Activated CD8-positive, alpha-beta memory T cell treated with anti-CD3 and anti-CD28 coated beads, Interleukin-2, amount 50 U/mL, for 4 hours (primary cell): ENCODE measurements at regions not wholly inside any gene's neighbourhood (a gene's known extent, or its start where the extent isn't known, plus 50 kb on each side); places are given as distances from the start of the nearest gene placed in this dataset.

ENCODE experiments used
- DNase-seq: peaks from one replicate; pipeline ENCODE4 v3.0.0-alpha.2; 2020

DNA sequence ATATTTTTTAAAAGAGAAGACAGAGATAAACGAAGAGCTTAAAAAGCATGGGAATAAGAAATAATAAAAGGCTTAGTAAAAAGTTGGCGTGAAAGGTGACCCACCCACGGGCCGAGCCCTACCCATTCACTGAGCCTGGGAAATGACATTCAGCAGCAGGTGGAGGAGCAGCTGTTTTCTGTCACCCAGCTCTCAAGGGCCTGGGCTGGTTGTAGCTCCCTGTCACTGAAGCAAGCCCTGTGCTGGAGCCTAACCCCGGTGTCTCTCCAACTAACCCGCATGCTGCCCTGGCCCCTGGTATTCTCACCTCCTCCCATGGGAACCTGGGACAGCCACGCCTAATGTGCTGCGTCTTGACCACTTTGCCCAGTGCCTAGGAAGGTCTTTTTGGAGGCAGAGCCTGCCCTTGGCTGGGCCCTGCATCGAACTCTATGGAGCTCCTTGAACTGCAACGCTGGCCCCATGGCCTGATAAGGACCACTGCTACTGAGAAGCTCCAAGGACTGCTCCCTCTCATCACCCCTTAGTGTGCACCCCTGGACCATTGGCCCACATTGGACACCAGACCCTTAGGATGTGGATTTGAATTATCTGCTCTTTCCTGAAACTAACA is 68.8 kb upstream of the IYD start:
- no peak for DNase-seq

DNA sequence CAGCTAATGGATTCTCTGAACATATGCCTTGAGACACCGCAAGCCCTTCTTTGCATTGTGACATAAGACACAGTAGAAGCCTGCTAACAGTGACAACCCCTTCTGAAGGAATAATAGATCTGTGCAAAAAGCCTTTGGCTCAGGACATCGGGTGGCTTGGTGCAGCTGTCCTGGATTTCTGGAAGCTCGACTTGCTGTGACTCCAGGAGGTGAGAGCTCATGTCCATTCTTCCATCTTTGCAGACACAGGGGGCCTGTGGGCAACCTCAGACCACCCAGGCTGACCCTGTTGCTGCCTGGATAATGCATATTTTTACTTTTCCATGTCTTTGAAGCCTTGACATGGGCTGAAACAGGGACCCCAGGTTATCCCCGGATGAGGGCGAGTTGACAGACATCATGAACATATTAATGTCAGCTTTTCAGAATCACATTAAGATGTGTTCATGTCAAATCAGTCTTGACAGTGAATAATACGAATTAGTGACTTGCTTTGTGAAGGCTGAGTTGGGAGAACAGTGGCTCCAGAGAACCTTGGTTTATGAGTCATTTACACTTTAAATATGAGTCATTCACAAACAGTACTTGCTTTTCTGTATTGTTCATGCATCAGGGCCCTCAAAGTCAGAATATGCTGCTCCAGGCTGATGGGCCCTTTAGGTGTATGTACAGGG is 66.8 kb upstream of the IYD start:
- no peak for DNase-seq

DNA sequence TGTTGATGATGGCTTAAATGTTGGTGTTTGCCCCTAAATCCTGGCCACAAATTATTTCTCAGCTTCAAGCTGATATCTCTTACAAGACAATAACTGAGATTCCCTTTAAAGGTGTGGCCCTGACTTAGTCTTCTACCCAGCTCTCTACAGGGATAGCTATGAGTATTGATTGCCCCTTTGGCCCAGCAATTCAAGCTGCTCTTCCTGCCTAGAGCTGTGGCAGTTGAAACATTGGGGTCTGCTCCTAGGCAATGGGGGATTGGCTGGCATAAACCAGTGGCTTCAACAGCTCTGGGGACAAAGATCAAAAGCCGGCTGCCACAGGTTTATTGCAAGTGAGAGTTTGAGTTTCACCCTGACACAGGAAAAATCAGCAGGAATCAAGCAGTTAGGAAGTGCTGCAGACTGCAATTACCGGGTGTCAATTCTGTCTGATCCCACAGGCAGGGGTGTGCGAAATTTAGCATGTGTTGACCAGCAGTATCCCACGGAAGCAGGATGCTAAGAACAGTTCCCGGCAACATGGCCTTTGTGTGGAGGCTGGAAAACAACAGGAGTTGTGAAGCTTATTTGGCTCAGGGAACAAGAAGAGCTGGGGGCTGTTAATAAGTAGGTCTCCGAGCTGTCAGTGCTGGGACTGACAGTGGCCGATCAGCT is 66.2 kb upstream of the IYD start:
- DNase-seq, result no peak

DNA sequence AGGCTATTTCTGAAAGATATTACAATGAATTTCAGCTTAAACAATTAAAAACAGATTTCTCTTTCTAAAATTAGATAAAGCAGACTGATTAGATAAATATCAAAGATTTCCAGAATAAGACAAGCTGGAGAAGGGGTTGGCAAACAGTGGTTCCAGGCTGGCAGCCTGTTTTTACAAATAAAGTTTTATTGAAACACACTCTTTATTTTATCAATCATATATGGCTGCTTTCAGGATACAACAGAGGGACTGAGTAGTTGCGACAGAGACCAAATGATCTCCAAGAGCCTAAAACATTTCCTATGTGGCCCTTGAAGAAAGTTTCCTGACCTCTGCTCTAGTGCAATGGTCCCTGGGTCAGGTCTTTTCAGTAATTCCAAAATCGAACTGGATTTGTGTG is 65.6 kb upstream of the IYD start:
- DNase-seq, result no peak

DNA sequence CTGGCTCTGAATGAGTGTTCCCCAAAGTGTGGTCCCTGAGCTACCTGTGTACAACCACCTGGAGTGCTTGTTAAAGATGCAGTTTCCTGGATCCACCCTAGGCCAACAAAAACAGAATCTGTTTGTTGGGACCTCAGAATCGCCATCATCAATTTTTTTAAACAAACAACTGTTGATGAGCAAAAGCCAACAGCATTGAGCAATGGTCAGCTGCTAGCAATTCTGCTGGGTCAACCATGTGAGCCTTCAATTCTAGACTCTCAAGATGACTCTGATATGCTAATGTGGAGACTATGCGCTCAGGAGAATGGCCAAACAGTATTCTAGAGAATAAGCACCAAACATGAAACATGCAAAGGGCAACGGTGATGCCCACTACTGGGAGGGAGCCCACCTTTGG is 64.4 kb upstream of the IYD start:
- no peak for DNase-seq

DNA sequence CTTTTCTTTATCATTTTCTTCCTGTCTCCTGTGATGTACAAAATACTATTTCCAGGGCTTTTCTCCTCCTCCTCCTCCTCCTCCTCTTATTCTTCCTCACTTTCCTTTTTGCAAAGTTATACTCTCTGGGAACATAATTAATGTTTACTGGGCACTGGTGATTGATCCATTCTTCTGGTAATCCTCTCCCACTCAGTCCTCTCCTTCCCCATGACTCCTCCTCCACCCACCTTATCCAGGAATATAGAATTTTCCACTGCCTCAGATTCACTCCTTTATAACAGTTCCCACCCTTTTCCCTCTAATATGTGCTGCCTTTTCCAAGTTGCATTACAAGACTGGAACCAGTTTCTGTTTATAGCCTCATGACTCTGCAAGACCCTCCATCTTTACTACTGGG is 62.5 kb upstream of the IYD start:
- no peak for DNase-seq

DNA sequence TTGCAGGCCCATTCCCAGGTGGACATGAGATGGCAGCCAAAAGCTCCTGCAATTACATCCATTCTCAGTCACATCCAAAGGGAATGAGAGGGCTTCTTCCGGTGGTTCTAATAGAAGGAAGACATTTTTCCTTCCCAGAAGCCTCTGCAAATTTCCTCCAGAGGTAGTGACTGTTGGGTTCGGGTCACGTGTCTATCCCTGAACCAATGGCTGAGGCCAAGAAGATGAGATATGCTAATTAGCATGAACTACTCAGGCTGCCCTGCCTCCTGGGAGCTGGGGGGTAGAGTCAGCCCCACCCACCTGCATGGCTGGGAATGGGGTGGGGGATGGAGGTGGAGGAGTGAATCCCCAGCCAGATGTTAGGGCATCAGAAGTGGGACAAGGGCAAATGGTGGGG is 61.3 kb upstream of the IYD start:
- DNase-seq, result no peak

DNA sequence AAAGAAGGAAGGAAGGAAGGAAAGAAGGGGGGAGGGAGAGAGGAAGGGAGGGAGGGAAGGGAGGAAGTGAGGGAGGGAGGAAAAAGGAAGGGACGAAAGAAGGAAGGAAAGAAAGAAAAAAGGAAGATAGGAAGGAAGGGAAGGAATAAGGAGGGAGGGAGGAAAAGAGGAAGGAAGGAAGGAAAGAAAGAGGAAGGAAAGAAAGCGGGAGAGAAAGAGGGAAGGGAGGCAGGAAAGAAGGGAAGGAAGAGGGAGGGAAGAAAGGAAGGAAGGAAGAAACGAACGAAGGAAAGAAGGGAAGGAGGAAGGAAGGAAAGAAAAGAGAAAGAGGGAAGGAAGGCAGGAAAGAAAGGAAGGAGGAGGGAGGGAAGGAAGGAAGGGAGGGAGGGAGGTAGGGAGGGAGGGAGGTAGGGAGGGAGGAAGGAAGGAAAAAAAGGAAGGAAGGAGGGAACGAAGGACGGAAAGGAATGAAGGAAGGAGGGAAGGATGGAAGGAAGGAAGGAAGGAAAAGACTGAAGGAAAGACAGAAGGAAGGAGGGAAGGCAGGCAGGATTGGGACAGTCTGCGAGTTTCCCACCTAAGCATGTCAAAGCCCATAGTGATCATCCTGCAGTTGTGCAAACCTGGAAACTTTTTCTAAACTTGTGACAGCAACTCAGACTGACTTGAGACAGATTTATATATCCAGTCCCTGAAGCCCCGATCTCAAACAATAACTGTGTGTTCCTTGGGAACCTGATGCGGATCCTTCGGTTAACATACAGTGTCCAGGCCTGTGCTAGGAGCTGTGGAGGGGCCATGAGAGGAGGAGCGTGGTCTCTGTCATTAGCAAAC is 59.8 kb upstream of the IYD start:
- no peak for DNase-seq

DNA sequence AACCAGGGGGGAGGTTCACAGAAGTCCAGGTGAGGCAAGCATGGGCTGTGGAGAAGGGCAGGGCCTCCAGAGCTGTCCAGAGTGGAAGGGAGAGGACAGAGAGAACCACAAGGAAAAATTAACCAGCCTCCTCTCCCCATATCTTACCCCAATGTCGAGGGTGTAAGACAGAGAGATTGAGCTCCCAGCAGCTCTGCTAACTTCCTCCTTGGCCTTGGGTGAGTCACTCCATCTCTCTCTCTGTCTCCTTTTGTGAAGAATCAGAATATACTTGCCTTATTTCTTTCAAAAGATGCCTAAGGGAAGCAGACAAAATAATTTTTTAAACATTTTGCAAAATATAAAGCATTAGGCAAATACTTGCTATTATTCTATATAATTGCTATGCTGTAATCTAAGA is 58.3 kb upstream of the IYD start:
- DNase-seq, result no peak

DNA sequence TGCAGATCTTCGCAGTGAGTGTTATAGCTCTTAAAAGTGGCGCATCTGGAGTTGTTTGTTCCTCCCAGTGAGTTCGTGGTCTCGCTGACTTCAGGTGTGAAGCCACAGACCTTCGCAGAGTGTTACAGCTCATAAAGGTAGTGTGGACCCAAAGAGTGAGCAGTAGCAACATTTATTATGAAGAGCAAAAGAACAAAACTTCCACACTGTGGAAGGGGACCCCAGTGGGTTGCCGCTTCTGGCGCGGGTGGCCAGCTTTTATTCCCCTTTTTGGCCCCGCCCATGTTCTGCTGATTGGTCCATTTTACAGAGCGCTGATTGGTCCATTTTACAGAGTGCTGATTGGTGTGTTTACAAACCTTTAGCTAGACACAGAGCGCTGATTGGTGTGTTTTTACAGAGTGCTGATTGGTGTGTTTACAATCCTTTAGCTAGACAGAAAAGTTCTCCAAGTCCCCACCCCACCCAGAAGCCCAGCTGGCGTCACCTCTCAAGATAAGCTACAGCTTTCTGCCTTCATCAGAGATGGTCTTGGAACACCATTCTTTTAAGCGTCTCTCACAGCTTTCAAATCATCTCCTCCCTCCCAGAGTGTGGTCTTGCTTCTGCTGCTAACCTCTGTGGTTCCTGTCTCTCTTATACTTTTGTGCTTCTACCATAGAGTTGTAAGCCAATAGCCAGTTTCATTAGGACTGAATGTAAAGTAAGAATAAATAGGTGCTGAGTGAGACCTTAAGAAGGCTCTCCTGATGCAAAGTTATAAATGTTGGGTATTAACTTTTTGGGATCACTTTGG is 57.5 kb upstream of the IYD start:
- DNase-seq, result peak; percentile 32

DNA sequence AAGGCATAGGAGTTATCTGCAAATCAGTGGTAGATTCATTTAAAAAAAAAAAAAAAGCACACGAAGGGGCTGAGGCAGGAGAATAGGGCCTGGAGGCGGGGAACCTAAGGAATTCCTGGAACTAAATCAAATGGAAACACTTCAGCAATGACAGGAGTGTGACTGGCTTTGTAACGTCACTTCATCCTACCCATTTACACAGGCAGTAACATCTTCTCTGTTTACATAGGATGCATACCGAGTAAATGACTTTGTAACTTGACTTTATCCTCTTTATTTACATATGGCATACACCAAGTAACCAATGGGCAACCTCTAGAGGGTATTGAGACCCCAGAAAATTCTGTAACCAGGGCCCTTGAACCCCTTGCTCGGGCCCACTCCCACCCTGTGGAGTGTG is 56.4 kb upstream of the IYD start:
- no peak for DNase-seq

DNA sequence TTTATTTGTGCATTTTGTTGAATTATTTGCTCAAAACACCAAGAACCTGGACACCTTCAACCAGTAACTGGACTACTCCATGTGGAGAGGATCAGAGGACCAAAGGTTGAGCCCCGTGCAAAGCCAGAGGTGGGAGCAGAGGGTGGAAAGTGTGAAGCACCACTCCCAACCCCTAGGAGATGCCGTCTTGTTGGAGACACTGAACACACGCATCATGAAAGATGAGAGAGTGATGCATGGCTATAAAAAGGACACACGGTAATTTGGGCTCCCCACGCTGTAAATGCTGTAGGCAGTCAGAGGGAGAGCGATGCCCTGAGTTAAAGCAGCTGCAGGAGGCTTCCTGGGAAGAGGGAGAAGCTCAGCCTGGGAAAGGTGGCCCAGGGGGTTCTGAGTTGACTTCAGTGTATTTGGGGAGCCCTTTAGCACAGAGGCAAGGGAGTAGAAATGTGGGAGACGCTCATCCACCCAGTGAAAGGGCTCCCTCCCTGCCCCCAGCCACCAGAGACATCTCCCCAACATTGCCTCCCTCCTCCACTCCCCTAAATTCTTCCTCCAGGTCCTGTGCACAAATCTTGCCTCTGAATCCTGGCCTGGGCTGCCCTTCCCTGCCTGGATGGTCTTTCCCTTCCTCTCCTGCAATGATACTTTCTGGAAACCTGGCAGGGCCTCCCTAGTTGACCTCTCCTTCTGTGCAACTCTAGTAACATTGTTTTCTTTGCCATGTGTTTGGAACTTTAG is 55.8 kb upstream of the IYD start:
- no peak for DNase-seq

DNA sequence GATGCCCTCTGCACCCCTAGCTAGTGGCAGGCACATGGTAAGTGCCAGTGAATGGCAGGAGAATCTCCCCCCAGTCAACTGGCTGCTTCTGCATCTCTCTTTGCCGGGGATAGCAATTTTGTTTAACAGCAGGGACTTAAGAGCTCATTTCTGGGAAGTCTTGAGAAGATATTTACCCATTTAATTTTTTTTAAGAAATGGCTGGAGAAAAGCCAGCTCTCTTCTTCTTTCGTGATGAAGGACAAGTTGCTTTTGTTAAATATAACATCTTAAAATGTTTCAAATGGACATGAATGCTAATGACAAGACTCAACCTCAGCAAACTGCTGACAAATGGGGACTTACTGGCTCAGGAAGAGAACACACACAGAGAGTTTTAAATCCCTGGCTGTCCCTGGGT is 55.0 kb upstream of the IYD start:
- no peak for DNase-seq

DNA sequence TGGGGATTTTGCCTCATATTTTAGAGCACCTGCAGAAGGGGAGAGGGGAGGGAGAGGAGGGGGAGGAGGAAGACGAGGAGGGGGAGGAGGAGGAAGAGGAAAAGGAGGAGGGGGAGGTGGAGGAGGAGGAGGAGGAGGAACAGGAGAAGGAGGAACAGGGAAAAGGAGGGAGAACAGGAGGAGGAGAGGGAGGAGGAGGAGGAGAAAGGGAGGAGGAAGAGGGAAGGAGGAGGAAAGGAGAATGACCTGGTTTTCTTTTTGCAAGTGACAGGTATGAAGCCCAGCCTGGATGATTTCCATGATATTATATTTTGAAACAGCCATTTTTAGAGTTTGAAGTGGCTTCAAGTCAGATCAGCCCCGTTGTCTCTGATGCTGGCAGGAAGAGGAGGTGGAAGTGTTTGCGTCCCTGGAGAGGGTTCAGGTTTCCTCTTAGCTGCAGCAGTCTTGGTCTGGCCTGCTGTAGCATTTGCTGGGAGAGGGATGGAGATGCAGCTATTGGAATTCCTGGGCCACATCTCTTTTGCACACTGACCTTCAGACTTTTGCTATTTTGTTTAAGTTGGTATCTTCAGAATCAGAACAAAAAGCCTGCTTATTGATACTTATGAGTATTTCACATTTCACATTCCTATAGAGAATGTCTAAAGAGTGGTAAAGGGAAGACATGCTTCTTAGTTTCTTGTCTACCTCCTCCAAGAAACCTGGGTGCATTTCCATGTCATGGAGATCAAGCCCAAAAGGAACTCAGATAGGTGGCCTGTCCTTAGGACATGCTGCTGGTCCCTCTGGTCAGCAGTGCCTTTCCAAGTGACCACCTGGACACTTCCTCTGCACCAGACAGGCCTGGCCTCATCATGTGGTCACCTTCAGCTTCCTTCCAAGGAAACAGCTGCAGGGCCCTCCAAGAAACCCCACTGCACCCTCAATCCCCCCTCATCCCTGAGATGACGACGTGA is 54.3 kb upstream of the IYD start:
- DNase-seq, result no peak

DNA sequence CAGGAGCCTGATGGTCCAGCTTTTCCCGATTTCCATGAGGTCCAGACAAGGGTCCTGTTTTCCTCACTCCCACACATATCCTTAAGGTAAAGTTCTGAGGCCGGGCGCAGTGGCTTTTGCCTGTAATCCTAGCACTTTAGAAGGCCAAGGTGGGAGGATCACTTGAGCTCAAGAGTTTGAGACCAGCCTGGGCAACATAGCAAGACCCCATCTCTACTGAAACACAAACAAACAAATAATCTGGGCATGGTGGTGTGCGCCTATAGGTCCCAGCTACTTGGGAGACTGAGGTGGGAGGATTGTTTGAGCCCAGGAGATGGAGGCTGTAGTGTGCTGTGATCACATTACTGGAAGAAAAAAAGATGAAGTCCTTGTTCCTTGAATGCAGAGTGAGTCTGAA is 53.2 kb upstream of the IYD start:
- no peak for DNase-seq

DNA sequence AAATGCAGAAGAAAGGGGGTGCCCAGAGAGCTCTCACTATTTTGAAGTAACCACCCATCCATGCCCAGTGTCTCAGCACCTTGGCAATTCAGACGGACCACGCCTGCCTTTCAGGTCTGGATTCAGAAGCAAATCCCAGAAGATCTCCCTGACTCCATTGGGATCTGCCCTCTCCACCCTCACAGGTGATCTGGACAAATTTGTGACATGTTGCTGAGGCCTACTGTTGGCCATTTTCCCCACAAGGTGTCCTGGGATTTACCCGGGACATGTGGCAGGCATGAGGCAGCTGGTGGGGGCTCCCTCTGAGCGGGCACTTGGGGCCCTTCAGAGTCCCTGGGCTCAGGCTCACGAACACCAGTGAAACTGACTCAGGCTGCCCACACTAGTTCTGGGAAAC is 51.9 kb upstream of the IYD start:
- no peak for DNase-seq
